SU-DHL-6 (cell line): ENCODE measurements at regions not wholly inside any gene's neighbourhood (a gene's known extent, or its start where the extent isn't known, plus 50 kb on each side); places are given as distances from the start of the nearest gene placed in this dataset.

ENCODE experiments used
- EZH2phosphoT487 ChIP-seq: fragments of 200-600 bp; sonication (generic), shearing (Covaris generic); conservative IDR thresholded peaks from 2 replicates; pipeline ENCODE4 v1.6.1; 2018; ENCODE audit warnings: mild to moderate bottlenecking, antibody characterized with exemption, low read length, moderate library complexity, mixed read lengths
- TF ChIP-seq, protein P1 (sequence below): fragments of 200-600 bp; sonication (generic); IDR thresholded peaks from one replicate; pipeline ENCODE4 v1.5.1; 2017; ENCODE audit warnings: antibody characterized with exemption, mild to moderate bottlenecking, low read length, moderate library complexity; ENCODE audit not compliant: insufficient read depth, poor library complexity, severe bottlenecking

- TF ChIP-seq, protein P1, sequence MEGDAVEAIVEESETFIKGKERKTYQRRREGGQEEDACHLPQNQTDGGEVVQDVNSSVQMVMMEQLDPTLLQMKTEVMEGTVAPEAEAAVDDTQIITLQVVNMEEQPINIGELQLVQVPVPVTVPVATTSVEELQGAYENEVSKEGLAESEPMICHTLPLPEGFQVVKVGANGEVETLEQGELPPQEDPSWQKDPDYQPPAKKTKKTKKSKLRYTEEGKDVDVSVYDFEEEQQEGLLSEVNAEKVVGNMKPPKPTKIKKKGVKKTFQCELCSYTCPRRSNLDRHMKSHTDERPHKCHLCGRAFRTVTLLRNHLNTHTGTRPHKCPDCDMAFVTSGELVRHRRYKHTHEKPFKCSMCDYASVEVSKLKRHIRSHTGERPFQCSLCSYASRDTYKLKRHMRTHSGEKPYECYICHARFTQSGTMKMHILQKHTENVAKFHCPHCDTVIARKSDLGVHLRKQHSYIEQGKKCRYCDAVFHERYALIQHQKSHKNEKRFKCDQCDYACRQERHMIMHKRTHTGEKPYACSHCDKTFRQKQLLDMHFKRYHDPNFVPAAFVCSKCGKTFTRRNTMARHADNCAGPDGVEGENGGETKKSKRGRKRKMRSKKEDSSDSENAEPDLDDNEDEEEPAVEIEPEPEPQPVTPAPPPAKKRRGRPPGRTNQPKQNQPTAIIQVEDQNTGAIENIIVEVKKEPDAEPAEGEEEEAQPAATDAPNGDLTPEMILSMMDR, result no peak
- TF ChIP-seq EZH2phosphoT487, result no peak
Measured at GRCh38 chr11:45079943-45080719, 66.3 kb upstream of the PRDM11 start.
